ENCODE measurements at regions not wholly inside any gene's neighbourhood (a gene's known extent, or its start where the extent isn't known, plus 50 kb on each side); places are given as distances from the start of the nearest gene placed in this dataset.
A peak's percentile ranks its signal among the peaks of the same experiment; 100 is the strongest.
"Not testable (repeated sequence)": the region's sequence is repeated elsewhere in the genome, so short reads cannot be mapped to it uniquely, and the experiment has no call there.

GRCh38 chr6:92122746-92123145 is 1296.6 kb downstream of the EPHA7 start:
- DNase-seq: no peak

- DNase-seq: no peak
These were observed 1298.1 kb downstream of the EPHA7 start for GRCh38 chr6:92121228-92121627.

GRCh38 chr6:92117800-92118199 is 1301.6 kb downstream of the EPHA7 start:
- no peak for DNase-seq

- DNase-seq: no peak
These were observed 1304.6 kb downstream of the EPHA7 start for GRCh38 chr6:92114797-92115196.

- no peak for DNase-seq
These were observed 1305.2 kb downstream of the EPHA7 start for GRCh38 chr6:92114091-92114675.

GRCh38 chr6:92111386-92111785 is 1308.0 kb downstream of the EPHA7 start:
- no peak for DNase-seq

- DNase-seq: peak; percentile 27
These were observed 1309.0 kb downstream of the EPHA7 start for GRCh38 chr6:92110403-92110802.

- DNase-seq: no peak
These were observed 1309.4 kb downstream of the EPHA7 start for GRCh38 chr6:92109956-92110355.

- no peak for DNase-seq
These were observed 1310.1 kb downstream of the EPHA7 start for GRCh38 chr6:92109256-92109655.

- no peak for DNase-seq
These were observed 1332.6 kb downstream of the EPHA7 start for GRCh38 chr6:92086750-92087149.

GRCh38 chr6:92083914-92084313 is 1335.4 kb downstream of the EPHA7 start:
- DNase-seq: not testable (repeated sequence)

- DNase-seq: no peak
These were observed 1347.0 kb downstream of the EPHA7 start for GRCh38 chr6:92072387-92072786.

- no peak for DNase-seq
These were observed 1349.6 kb downstream of the EPHA7 start for GRCh38 chr6:92069781-92070180.

- DNase-seq: no peak
These were observed 1366.8 kb downstream of the EPHA7 start for GRCh38 chr6:92052513-92052912.

- no peak for DNase-seq
These were observed 1369.1 kb downstream of the EPHA7 start for GRCh38 chr6:92050216-92050615.

- no peak for DNase-seq
These were observed 1371.5 kb downstream of the EPHA7 start for GRCh38 chr6:92047860-92048259.

GRCh38 chr6:92047152-92047850 is 1372.1 kb downstream of the EPHA7 start:
- no peak for DNase-seq

- DNase-seq: no peak
These were observed 1375.0 kb downstream of the EPHA7 start for GRCh38 chr6:92044312-92044711.

GRCh38 chr6:92043777-92044176 is 1375.6 kb downstream of the EPHA7 start:
- no peak for DNase-seq

GRCh38 chr6:92026878-92027277 is 1392.5 kb downstream of the EPHA7 start:
- DNase-seq: no peak

GRCh38 chr6:92024881-92025280 is 1394.5 kb downstream of the EPHA7 start:
- DNase-seq: no peak

- no peak for DNase-seq
These were observed 1395.2 kb downstream of the EPHA7 start for GRCh38 chr6:92024110-92024509.

- DNase-seq: no peak
These were observed 1395.9 kb downstream of the EPHA7 start for GRCh38 chr6:92023410-92023966.

GRCh38 chr6:92011681-92012245 is 1407.6 kb downstream of the EPHA7 start:
- no peak for DNase-seq
